Keratinocyte (primary cell): ENCODE measurements at regions not wholly inside any gene's neighbourhood (a gene's known extent, or its start where the extent isn't known, plus 50 kb on each side); places are given as distances from the start of the nearest gene placed in this dataset.

Experiments used
- DNase-seq: peaks from one replicate; pipeline ENCODE4 v3.0.0-alpha.2; 2011; ENCODE audit warnings: low read depth, missing footprints, low spot score
- FAIRE-seq: peaks from 2 replicates; lab custom pipeline; 2011; peaks lifted over from hg19 to GRCh38; lab: Jason Lieb, UNC
- H2AFZ ChIP-seq: 2 replicates; pipeline ENCODE4 v1.6.0; 2012; ENCODE audit warnings: low read length, control low read depth, inconsistent platforms; ENCODE audit not compliant: control insufficient read depth
- H3K27ac ChIP-seq: 2 replicates; pipeline ENCODE4 v1.5.1; 2011; ENCODE audit warnings: low read length; ENCODE audit not compliant: control insufficient read depth, insufficient read depth
- H3K27me3 ChIP-seq: 3 replicates; pipeline ENCODE4 v1.6.0; 2011; ENCODE audit warnings: low read length; ENCODE audit not compliant: control insufficient read depth, insufficient read depth; ENCODE audit errors: extremely low read depth
- H3K36me3 ChIP-seq, 2 experiments: 2 replicates in 1 of 2; 3 replicates in 1 of 2; pipeline ENCODE4 v1.5.1; 2011; ENCODE audit warnings: low read length in 2 of 2, mild to moderate bottlenecking in 1 of 2; ENCODE audit not compliant: control insufficient read depth in 2 of 2, insufficient read depth in 2 of 2; ENCODE audit errors: extremely low read depth in 1 of 2
- H3K4me1 ChIP-seq: 3 replicates; pipeline ENCODE4 v1.5.1; 2011; ENCODE audit warnings: low read length; ENCODE audit not compliant: control insufficient read depth, insufficient read depth; ENCODE audit errors: extremely low read depth
- H3K4me2 ChIP-seq: 3 replicates; pipeline ENCODE4 v1.6.0; 2011; ENCODE audit warnings: low read depth, low read length; ENCODE audit not compliant: control insufficient read depth, insufficient read depth; ENCODE audit errors: extremely low read depth
- H3K4me3 ChIP-seq, 3 experiments: fragments of 200-600 bp in 1 of 3; sonication (generic) in 1 of 3; 2 replicates in 2 of 3; 3 replicates in 1 of 3; pipeline ENCODE4 v1.5.1; 2011 to 2016; ENCODE audit warnings: low read length in 3 of 3, mild to moderate bottlenecking in 3 of 3, control low read depth in 2 of 3, inconsistent platforms in 1 of 3, low read depth in 1 of 3, mixed read lengths in 1 of 3, mixed run types in 1 of 3, moderate library complexity in 1 of 3; ENCODE audit not compliant: control insufficient read depth in 2 of 3, insufficient read depth in 2 of 3; ENCODE audit errors: extremely low read depth in 1 of 3
- H3K79me2 ChIP-seq: 2 replicates; pipeline ENCODE4 v1.6.0; 2012; ENCODE audit warnings: low read length; ENCODE audit not compliant: control insufficient read depth, insufficient read depth
- H3K9ac ChIP-seq: 3 replicates; pipeline ENCODE4 v1.6.0; 2011; ENCODE audit warnings: low read length; ENCODE audit not compliant: control insufficient read depth, insufficient read depth; ENCODE audit errors: extremely low read depth
- H3K9me1 ChIP-seq: 3 replicates; pipeline ENCODE4 v1.6.0; 2011; ENCODE audit warnings: low read length; ENCODE audit not compliant: control insufficient read depth, insufficient read depth; ENCODE audit errors: extremely low read depth
- H3K9me3 ChIP-seq: 2 replicates; pipeline ENCODE4 v1.5.1; 2012; ENCODE audit warnings: low read depth, low read length; ENCODE audit not compliant: control insufficient read depth
- H4K20me1 ChIP-seq: 3 replicates; pipeline ENCODE4 v1.6.0; 2011; ENCODE audit warnings: low read length; ENCODE audit not compliant: control insufficient read depth, insufficient read depth; ENCODE audit errors: extremely low read depth
- EZH2 ChIP-seq: IDR thresholded peaks from one replicate; pipeline ENCODE4 v1.6.1; 2012; ENCODE audit warnings: inconsistent platforms, mild to moderate bottlenecking, low read length, moderate library complexity
- dilution Hi-C: fragments of 300-500 bp; cut with MboI; formaldehyde crosslinking; loops from one replicate; pipeline ENCODE4 v1.7.0; 2020; ENCODE audit warnings: low sequenced_read_pairs; ENCODE audit not compliant: extremely low pct_ligation_motif_present
- TF ChIP-seq, protein P1 (sequence below), 3 experiments: IDR thresholded peaks in 1 of 3; conservative IDR thresholded peaks in 1 of 3; optimal IDR thresholded peaks in 1 of 3; 2 replicates in 2 of 3; 3 replicates in 1 of 3; pipeline versions ENCODE3 to v1.5.1; 2011; ENCODE audit warnings: low read length in 3 of 3, mild to moderate bottlenecking in 3 of 3, moderate library complexity in 2 of 3, control low read depth in 1 of 3, inconsistent platforms in 1 of 3; ENCODE audit not compliant: insufficient read depth in 2 of 3; ENCODE audit errors: extremely low read depth in 1 of 3

DNA sequence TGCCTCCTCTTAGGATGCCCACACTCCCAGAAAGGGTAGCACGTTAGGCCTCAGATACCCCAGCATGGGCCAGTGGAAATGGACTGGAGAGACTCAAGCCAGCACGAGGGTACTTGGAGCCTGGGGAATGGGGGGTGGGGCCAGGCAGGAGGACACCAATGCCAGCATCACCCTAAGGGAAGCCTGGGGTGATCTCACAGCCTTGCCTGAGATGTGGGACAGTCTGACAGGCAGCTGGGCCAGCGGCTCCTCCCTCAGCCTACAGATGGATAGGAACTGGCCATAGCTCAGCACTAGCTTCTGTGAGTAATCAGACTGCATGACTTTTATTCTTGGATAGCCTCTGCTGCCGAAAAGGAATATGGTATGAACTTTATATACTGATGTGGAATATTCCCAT is 59.6 kb upstream of the MRPS22 start:
- Histone ChIP-seq H4K20me1 (no peaks in the 10 kb centered on the region), H3K4me3 (no peak overlapping the region), H3K27me3 (peaks cover 15% of the 10 kb centered on the region), H3K4me1 (no peaks in the 10 kb centered on the region), H2AFZ (no peak overlapping the region), H3K9me3 (no peaks in the 10 kb centered on the region), H3K9me1 (no peaks in the 10 kb centered on the region), H3K4me2 (no peak overlapping the region), H3K36me3 (no peaks in the 10 kb centered on the region), H3K9ac (no peak overlapping the region), H3K27ac (no peak overlapping the region), H3K79me2 (no peaks in the 10 kb centered on the region)
- TF ChIP-seq EZH2, result no peak
- TF ChIP-seq, protein P1, sequence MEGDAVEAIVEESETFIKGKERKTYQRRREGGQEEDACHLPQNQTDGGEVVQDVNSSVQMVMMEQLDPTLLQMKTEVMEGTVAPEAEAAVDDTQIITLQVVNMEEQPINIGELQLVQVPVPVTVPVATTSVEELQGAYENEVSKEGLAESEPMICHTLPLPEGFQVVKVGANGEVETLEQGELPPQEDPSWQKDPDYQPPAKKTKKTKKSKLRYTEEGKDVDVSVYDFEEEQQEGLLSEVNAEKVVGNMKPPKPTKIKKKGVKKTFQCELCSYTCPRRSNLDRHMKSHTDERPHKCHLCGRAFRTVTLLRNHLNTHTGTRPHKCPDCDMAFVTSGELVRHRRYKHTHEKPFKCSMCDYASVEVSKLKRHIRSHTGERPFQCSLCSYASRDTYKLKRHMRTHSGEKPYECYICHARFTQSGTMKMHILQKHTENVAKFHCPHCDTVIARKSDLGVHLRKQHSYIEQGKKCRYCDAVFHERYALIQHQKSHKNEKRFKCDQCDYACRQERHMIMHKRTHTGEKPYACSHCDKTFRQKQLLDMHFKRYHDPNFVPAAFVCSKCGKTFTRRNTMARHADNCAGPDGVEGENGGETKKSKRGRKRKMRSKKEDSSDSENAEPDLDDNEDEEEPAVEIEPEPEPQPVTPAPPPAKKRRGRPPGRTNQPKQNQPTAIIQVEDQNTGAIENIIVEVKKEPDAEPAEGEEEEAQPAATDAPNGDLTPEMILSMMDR (optimal IDR thresholded peaks at IDR 0.05 in 1 of 3, IDR thresholded peaks at IDR 0.05 in 1 of 3, conservative IDR thresholded peaks at IDR 0.05 in 1 of 3; ENCODE audit: extremely low read depth in 1 of 3, insufficient read depth in 2 of 3, low read length in 3 of 3), result no peak
- no peak for DNase-seq
- FAIRE-seq, result no peak
- dilution Hi-C loops, result no loop called here

- Histone ChIP-seq H3K4me2 (no peak overlapping the region), H2AFZ (no peak overlapping the region), H3K4me1 (no peaks in the 10 kb centered on the region), H3K9me1 (no peaks in the 10 kb centered on the region), H3K79me2 (no peaks in the 10 kb centered on the region), H3K9me3 (no peaks in the 10 kb centered on the region), H3K27me3 (peaks cover 15% of the 10 kb centered on the region), H4K20me1 (no peaks in the 10 kb centered on the region), H3K4me3 (no peak overlapping the region), H3K9ac (no peak overlapping the region), H3K36me3 (no peaks in the 10 kb centered on the region), H3K27ac (no peak overlapping the region)
- TF ChIP-seq EZH2, result no peak
- TF ChIP-seq, protein P1 (optimal IDR thresholded peaks at IDR 0.05 in 1 of 3, IDR thresholded peaks at IDR 0.05 in 1 of 3, conservative IDR thresholded peaks at IDR 0.05 in 1 of 3; ENCODE audit: extremely low read depth in 1 of 3, insufficient read depth in 2 of 3, low read length in 3 of 3), result no peak
- no peak for DNase-seq
- dilution Hi-C loops, result no loop called here
- FAIRE-seq, result no peak
These were observed 58.1 kb upstream of the MRPS22 start for GRCh38 chr3:139285691-139286090.
